ENCODE measurements at regions not wholly inside any gene's neighbourhood (a gene's known extent, or its start where the extent isn't known, plus 50 kb on each side); places are given as distances from the start of the nearest gene placed in this dataset.

GRCh38 chr7:25694699-25695098 is 457.3 kb upstream of the NFE2L3 start:
- H2AFZ ChIP-seq (ENCODE audit: low read depth, low read length) = no peak overlapping the region
- TF ChIP-seq EZH2 (IDR thresholded peaks at IDR 0.05; ENCODE audit: borderline replicate concordance, low read depth, low read length, severe bottlenecking) = no peak
- no peaks in the 10 kb centered on the region for H3K36me3 ChIP-seq (ENCODE audit: control insufficient read depth in 2 of 2, extremely low read depth in 1 of 2, insufficient read depth in 2 of 2, low read length in 2 of 2)
- no peaks in the 10 kb centered on the region for H3K9me1 ChIP-seq (replicated peaks; ENCODE audit: control insufficient read depth, extremely low read depth, insufficient read depth, low read length)
- no peaks in the 10 kb centered on the region for H3K27me3 ChIP-seq (ENCODE audit: control insufficient read depth in 2 of 2, insufficient read depth in 2 of 2, low read length in 2 of 2)
- no peaks in the 10 kb centered on the region for H3K9me3 ChIP-seq (replicated peaks; ENCODE audit: control insufficient read depth, insufficient read depth, low read length)
- H3K4me3 ChIP-seq (replicated peaks in 1 of 3; ENCODE audit: insufficient read depth in 1 of 3, low read depth in 1 of 3, low read length in 3 of 3) = no peak overlapping the region
- BruUV-seq (replicated peaks) = no TSS peak
- no peaks in the 10 kb centered on the region for H4K20me1 ChIP-seq (replicated peaks; ENCODE audit: control insufficient read depth, extremely low read depth, insufficient read depth, low read length)
- ChIA-PET POLR2A (no interaction called here), CTCF (no interaction called here)
- H3K9ac ChIP-seq (replicated peaks; ENCODE audit: extremely low read depth, insufficient read depth, low read length) = no peak overlapping the region
- H3K4me1 ChIP-seq (ENCODE audit: control insufficient read depth, extremely low read depth, insufficient read depth, low read length) = no peaks in the 10 kb centered on the region
- peak; percentile 36 for DNase-seq (ENCODE audit: low read depth, low spot score)
- no peak for FAIRE-seq
- H3K4me2 ChIP-seq (ENCODE audit: insufficient read depth, low read length) = no peak overlapping the region
- no peak overlapping the region for H3K27ac ChIP-seq (ENCODE audit: insufficient read depth, low read depth, low read length)
- intact Hi-C loops (cut with micrococcal nuclease) = no loop called here
- dilution Hi-C loops (cut with MboI; ENCODE audit: extremely low pct_ligation_motif_present, low sequenced_read_pairs) = no loop called here
- H3K79me2 ChIP-seq (ENCODE audit: control insufficient read depth, insufficient read depth, low read length) = no peaks in the 10 kb centered on the region

GRCh38 chr7:25696571-25696970 is 455.4 kb upstream of the NFE2L3 start:
- Histone ChIP-seq H3K9ac (replicated peaks; ENCODE audit: extremely low read depth, insufficient read depth, low read length) (no peak overlapping the region), H3K27me3 (ENCODE audit: control insufficient read depth in 2 of 2, insufficient read depth in 2 of 2, low read length in 2 of 2) (no peaks in the 10 kb centered on the region), H3K4me2 (ENCODE audit: insufficient read depth, low read length) (no peak overlapping the region), H4K20me1 (replicated peaks; ENCODE audit: control insufficient read depth, extremely low read depth, insufficient read depth, low read length) (no peaks in the 10 kb centered on the region), H3K4me3 (replicated peaks in 1 of 3; ENCODE audit: insufficient read depth in 1 of 3, low read depth in 1 of 3, low read length in 3 of 3) (no peak overlapping the region), H3K27ac (ENCODE audit: insufficient read depth, low read depth, low read length) (no peak overlapping the region), H2AFZ (ENCODE audit: low read depth, low read length) (no peak overlapping the region), H3K4me1 (ENCODE audit: control insufficient read depth, extremely low read depth, insufficient read depth, low read length) (no peaks in the 10 kb centered on the region), H3K9me3 (replicated peaks; ENCODE audit: control insufficient read depth, insufficient read depth, low read length) (no peaks in the 10 kb centered on the region), H3K79me2 (ENCODE audit: control insufficient read depth, insufficient read depth, low read length) (no peaks in the 10 kb centered on the region), H3K9me1 (replicated peaks; ENCODE audit: control insufficient read depth, extremely low read depth, insufficient read depth, low read length) (no peaks in the 10 kb centered on the region), H3K36me3 (ENCODE audit: control insufficient read depth in 2 of 2, extremely low read depth in 1 of 2, insufficient read depth in 2 of 2, low read length in 2 of 2) (no peaks in the 10 kb centered on the region)
- DNase-seq (ENCODE audit: low read depth, low spot score) (no peak), FAIRE-seq (no peak)
- CTCF ChIA-PET = no interaction called here
- no peak for TF ChIP-seq JUN (IDR thresholded peaks at IDR 0.05; ENCODE audit: borderline replicate concordance, insufficient read depth, insufficient read length, low read depth)
- TF ChIP-seq FOS (IDR thresholded peaks at IDR 0.05; ENCODE audit: borderline replicate concordance, insufficient read depth, low read length) = no peak
- TF ChIP-seq CTCF (IDR thresholded peaks at IDR 0.05; ENCODE audit: extremely low read depth in 1 of 2, insufficient read depth in 1 of 2, low read depth in 1 of 2, low read length in 2 of 2) = no peak
- no peak for TF ChIP-seq GATA2 (IDR thresholded peaks at IDR 0.05; ENCODE audit: insufficient read depth, insufficient read length, low read depth, low read length)
- TF ChIP-seq MAX (IDR thresholded peaks at IDR 0.05; ENCODE audit: insufficient read depth, insufficient read length) = no peak
- TF ChIP-seq MYC (IDR thresholded peaks at IDR 0.05; ENCODE audit: low read depth, low read length) = no peak
- no peak for TF ChIP-seq EZH2 (IDR thresholded peaks at IDR 0.05; ENCODE audit: borderline replicate concordance, low read depth, low read length, severe bottlenecking)
- TF ChIP-seq POLR2A (IDR thresholded peaks at IDR 0.05; ENCODE audit: low read depth, low read length) = no peak
- no peak for TF ChIP-seq POLR2AphosphoS5 (IDR thresholded peaks at IDR 0.05; ENCODE audit: insufficient read depth, low read depth, low read length)
- intact Hi-C loops (cut with micrococcal nuclease) (no loop called here), dilution Hi-C loops (cut with MboI; ENCODE audit: extremely low pct_ligation_motif_present, low sequenced_read_pairs) (no loop called here)
- BruUV-seq (replicated peaks) = no TSS peak
- POLR2A ChIA-PET = no interaction called here
